HEK293 (cell line): ENCODE measurements at regions not wholly inside any gene's neighbourhood (a gene's known extent, or its start where the extent isn't known, plus 50 kb on each side); places are given as distances from the start of the nearest gene placed in this dataset.

Experiments used
- CTCF ChIP-seq: fragments of 450-650 bp; formaldehyde crosslinking; IDR thresholded peaks from 2 replicates; pipeline ENCODE4 v1.5.1; 2016; ENCODE audit warnings: missing biosample characterization, missing genetic modification characterization
- INSM2 ChIP-seq: fragments of 450-650 bp; formaldehyde crosslinking; IDR thresholded peaks from 2 replicates; pipeline ENCODE4 v1.5.1; 2016; ENCODE audit warnings: missing biosample characterization, missing genetic modification characterization
- ZBTB17 ChIP-seq: fragments of 450-650 bp; formaldehyde crosslinking; IDR thresholded peaks from 2 replicates; pipeline ENCODE4 v1.5.1; 2016; ENCODE audit warnings: missing biosample characterization, missing genetic modification characterization
- ZNF121 ChIP-seq: fragments of 450-650 bp; formaldehyde crosslinking; IDR thresholded peaks from 2 replicates; pipeline ENCODE4 v1.5.1; 2016; ENCODE audit warnings: missing biosample characterization, missing genetic modification characterization
- ZNF169 ChIP-seq: fragments of 450-650 bp; formaldehyde crosslinking; IDR thresholded peaks from 2 replicates; pipeline ENCODE4 v1.5.1; 2016; ENCODE audit warnings: missing biosample characterization, missing genetic modification characterization
- ZNF19 ChIP-seq: fragments of 450-650 bp; formaldehyde crosslinking; IDR thresholded peaks from 2 replicates; pipeline ENCODE4; 2016; ENCODE audit warnings: missing biosample characterization, missing genetic modification characterization, low read depth
- ZNF341 ChIP-seq: fragments of 450-650 bp; formaldehyde crosslinking; IDR thresholded peaks from 2 replicates; pipeline ENCODE4; 2016; ENCODE audit warnings: low read depth, missing biosample characterization, missing genetic modification characterization
- ZNF626 ChIP-seq: fragments of 450-650 bp; sonication (Bioruptor Pico); formaldehyde crosslinking; IDR thresholded peaks from 2 replicates; pipeline ENCODE4 v1.5.1; 2018; ENCODE audit warnings: missing biosample characterization, missing genetic modification characterization, inconsistent platforms
- ZSCAN18 ChIP-seq: fragments of 450-650 bp; formaldehyde crosslinking; IDR thresholded peaks from 2 replicates; pipeline ENCODE4 v1.5.1; 2016; ENCODE audit warnings: missing biosample characterization, missing genetic modification characterization
- ZSCAN5A ChIP-seq: fragments of 450-650 bp; formaldehyde crosslinking; IDR thresholded peaks from 2 replicates; pipeline ENCODE4 v1.5.1; 2016; ENCODE audit warnings: missing biosample characterization, missing genetic modification characterization

- TF ChIP-seq CTCF (no peak), ZBTB17 (tag by site-specific recombination) (no peak), ZNF341 (no peak), ZSCAN5A (tag by site-specific recombination) (no peak), ZNF626 (tag by site-specific recombination) (no peak), ZNF121 (tag by site-specific recombination) (no peak), INSM2 (tag by site-specific recombination) (no peak), ZNF169 (no peak), ZNF19 (tag by site-specific recombination) (no peak), ZSCAN18 (tag by site-specific recombination) (no peak)
Measured at GRCh38 chr16:59339871-59340270, 605.8 kb upstream of the GOT2 start.
